GM18505 (cell line): ENCODE measurements at regions not wholly inside any gene's neighbourhood (a gene's known extent, or its start where the extent isn't known, plus 50 kb on each side); places are given as distances from the start of the nearest gene placed in this dataset.
"Not testable (repeated sequence)": the region's sequence is repeated elsewhere in the genome, so short reads cannot be mapped to it uniquely, and the experiment has no call there.

Experiments used
- ATAC-seq: cut with Tn5 transposase; IDR thresholded peaks from one replicate; pipeline ENCODE4 v1.9.1; 2021; ENCODE audit not compliant: unreplicated experiment
- POLR2A ChIP-seq: IDR thresholded peaks from 4 replicates; pipeline ENCODE4 v1.6.1; 2011; ENCODE audit warnings: borderline replicate concordance; ENCODE audit not compliant: insufficient read depth, insufficient read length; ENCODE audit errors: extremely low read depth

GRCh38 chr10:6719561-6719960 is 139.5 kb upstream of the PRKCQ start:
- TF ChIP-seq POLR2A, result no peak
- ATAC-seq, result no peak

DNA sequence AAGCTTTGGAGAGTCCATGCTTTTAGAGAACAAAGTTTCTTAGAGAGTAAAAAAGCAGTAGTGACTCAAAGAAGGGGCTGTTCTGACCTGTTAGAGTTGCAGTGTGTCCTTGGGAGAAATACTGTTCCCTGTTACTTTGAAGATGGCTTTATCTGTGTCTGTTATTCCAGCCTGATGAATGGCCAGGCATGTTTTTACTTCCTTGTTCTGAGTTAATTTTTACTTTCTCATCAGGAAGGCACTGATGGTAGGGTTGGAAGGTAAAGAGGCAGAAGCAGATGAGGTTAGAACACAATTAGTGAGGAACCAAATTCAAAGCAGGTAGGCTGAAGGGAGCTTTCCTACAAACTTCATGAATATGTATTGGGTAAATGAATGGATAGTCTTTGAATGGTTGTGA is 138.5 kb upstream of the PRKCQ start:
- TF ChIP-seq POLR2A, result no peak
- no peak for ATAC-seq

DNA sequence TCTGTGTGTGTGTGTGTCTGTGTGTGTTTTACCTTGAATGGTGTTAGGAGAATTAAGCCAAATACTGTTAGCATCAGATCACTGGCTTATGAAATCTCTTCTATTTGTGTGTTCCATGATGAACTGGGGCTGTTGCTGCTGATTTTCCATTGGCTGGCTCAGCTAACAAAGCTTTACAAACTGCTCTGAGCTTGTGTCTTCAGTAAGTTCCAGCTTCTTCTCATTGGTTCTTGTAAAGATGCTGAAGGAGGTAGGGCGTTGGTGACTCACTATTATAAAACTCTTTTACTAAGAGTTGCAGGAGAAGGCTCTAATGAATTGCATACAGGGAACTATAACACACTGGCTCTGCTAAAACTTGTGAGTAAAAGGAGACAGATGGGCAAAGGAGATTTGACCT is 136.4 kb upstream of the PRKCQ start:
- TF ChIP-seq POLR2A, result no peak
- no peak for ATAC-seq

GRCh38 chr10:6713716-6714115 is 133.6 kb upstream of the PRKCQ start:
- no peak for ATAC-seq
- no peak for TF ChIP-seq POLR2A

DNA sequence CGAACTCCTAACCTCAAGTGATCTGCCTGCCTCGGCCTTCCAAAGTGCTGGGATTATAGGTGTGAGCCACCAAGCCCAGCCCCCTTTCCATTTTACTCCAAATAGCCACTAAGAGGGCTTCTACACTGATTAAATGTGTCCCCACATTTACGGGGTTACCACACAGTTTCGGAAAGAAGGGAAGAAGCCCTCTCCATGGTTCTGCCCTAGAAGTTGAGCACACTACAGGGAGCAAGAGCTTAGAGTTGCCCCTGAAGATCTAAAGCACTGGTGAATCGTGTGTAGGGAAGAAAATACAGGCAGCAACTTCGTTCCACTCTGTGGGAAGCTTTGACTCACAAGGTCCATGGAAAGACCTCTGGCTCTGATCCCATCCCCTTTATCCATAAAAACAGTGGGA is 133.0 kb upstream of the PRKCQ start:
- no peak for TF ChIP-seq POLR2A

DNA sequence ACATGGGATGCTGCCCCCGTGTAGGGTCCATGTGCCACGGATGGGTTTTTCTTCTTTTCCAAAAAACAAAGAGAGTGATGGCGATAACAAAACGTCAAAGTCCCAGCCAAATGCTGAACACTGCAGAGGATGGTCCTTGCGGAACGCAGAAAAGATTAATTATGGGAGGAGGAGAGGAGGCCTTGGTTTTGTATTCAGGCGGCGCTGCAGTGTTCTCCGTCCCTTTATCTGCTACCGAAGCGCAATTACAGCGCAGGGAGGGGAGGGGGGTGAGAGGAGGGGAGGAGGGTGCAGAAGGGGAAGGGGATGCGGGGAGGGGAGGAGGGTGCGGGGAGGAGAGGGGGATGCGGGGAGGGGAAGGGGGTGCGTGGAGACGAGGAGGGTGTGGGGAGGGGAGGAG is 131.8 kb upstream of the PRKCQ start:
- no peak for TF ChIP-seq POLR2A
- ATAC-seq, result no peak

More for the DNA sequence above, 133.0 kb upstream of the PRKCQ start:
- ATAC-seq, result no peak

DNA sequence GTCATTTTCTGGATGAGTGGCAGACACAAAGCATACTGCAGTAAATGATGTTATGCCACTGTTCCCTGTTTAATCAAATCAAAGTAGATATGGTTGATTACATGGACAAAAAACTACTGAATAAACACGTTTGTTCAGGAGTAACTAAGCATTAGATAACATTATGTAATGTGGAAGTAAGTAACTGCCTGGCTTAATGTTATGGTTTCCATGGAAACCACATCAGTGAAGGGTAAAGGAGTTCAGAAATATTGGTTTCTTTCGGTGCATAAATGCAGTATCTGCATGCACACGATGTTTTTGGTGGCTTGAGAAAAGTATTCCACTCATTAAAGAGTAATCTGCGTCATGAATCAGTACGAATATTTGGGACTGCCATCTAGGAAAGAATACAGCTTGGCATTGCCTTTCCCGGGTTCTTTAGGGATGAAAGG is 131.3 kb upstream of the PRKCQ start:
- ATAC-seq, result no peak
- no peak for TF ChIP-seq POLR2A

- no peak for ATAC-seq
These were observed 127.3 kb upstream of the PRKCQ start for GRCh38 chr10:6707352-6707751.

DNA sequence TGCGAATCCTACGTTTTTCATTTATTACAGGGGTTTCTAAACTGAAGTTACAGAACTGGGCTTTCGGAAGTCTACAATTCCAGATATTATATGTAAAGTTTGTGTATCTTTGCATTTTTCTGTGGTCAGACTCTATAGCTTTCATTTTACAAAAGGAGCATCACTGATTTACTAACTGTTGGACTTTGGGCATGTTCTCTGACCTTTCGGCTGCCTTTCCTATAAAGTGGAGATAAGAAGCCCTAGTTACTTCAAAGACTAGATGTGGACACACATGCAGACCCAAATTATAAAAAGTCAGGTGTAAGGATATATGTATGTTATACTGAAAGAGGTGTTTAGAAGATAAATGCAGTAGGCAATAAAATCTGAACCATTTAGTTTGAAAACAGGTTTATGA is 126.6 kb upstream of the PRKCQ start:
- ATAC-seq, result no peak
- no peak for TF ChIP-seq POLR2A

More at GRCh38 chr10:6707352-6707751, 127.3 kb upstream of the PRKCQ start:
- TF ChIP-seq POLR2A, result no peak

- no peak for ATAC-seq
- no peak for TF ChIP-seq POLR2A
These were observed 124.8 kb upstream of the PRKCQ start for GRCh38 chr10:6704896-6705295.

- ATAC-seq, result not testable (repeated sequence)
These were observed 122.8 kb upstream of the PRKCQ start for GRCh38 chr10:6702833-6703232.

- ATAC-seq, result no peak
- TF ChIP-seq POLR2A, result no peak
These were observed 122.0 kb upstream of the PRKCQ start for GRCh38 chr10:6702030-6702429.

- no peak for TF ChIP-seq POLR2A
- ATAC-seq, result no peak
These were observed 121.2 kb upstream of the PRKCQ start for GRCh38 chr10:6701289-6701688.

- no peak for ATAC-seq
- no peak for TF ChIP-seq POLR2A
These were observed 120.0 kb upstream of the PRKCQ start for GRCh38 chr10:6700066-6700465.

DNA sequence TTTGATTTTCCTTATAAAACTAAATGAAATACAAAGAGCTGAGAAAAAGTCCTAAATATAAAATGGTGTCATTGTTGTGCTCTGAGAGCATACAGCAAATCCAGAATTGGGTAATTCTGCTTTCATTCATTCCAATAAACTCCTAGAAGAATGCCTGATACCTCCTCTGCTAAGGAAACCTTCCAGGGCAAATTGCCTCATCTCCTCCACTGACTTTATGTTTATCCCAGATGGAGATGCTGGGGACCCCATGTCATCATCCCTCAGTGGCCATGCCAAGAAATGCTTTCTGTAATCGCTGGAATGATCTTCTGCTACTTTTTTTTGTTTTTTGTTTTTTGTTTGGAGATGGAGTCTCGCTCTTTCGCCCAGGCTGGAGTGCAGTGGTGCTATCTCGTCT is 119.3 kb upstream of the PRKCQ start:
- no peak for ATAC-seq
- no peak for TF ChIP-seq POLR2A

DNA sequence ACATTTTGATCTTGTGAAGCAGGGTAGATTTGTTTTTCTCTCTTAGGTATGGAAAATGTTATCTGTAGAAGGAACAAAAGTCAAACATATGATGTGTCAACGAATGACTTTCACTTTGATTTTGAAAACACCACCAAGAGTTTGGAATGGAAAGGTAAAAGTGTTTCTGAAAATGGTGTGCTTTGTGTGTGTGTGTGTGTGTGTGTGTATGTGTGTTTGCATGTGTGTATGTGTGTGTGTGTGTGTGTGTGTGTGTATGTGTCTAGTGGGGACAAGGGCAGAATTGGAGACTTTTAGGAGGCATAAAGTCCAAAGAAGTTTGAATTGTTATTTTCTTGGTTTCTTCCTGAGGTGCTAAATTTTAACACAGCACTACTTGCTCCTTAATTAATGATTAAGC is 115.4 kb upstream of the PRKCQ start:
- no peak for ATAC-seq
- no peak for TF ChIP-seq POLR2A

DNA sequence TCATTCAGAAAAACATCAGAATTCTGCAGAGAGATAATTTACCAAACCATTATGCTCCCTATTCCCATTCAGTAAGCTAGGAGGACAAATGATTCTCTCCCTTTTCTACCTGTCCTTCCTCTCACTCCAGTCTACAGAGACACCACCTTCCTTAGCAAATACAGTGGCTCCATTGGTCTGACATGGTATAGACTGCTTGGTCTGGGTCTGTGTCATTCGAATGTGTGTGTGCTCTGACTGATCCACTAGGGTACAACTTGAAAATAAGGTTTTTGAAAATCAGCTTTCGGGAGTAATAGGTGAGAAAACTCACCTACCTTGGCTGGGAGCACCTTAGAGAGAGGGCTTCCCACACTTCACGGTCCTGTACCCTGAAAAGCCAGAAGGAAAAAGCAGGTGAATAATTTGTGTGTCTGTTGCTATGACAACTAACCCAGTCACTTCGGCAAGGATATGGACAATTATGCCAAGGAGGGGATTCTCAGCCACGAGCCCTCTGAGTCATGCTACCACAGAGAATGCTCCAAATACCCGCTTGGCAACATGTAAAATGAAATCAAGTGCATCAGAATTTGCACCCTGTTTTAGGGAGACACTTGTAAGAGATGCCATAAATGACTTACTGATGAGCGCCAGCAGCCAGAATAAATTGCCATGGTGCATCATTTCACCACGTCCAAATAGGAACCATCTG is 114.5 kb upstream of the PRKCQ start:
- TF ChIP-seq POLR2A, result no peak
- no peak for ATAC-seq
